Body of pancreas (tissue), 4 donors: ENCODE measurements at regions not wholly inside any gene's neighbourhood (a gene's known extent, or its start where the extent isn't known, plus 50 kb on each side); places are given as distances from the start of the nearest gene placed in this dataset.

Experiments
- CTCF ChIP-seq, 7 experiments: fragments of 450-650 bp in 4 of 7; fragments of 200-600 bp in 3 of 7; sonication (generic) in 3 of 7; IDR thresholded peaks; one replicate each; pipeline ENCODE4 v1.5.1; 2016 to 2019; ENCODE audit warnings: antibody characterized with exemption in 7 of 7
- POLR2A ChIP-seq, 3 donors: fragments of 450-650 bp; IDR thresholded peaks; one replicate each; pipeline ENCODE4 v1.6.1; 2016; ENCODE audit warnings: antibody characterized with exemption in 3 of 3, mild to moderate bottlenecking in 2 of 3

- TF ChIP-seq CTCF (IDR thresholded peaks at IDR 0.05), result no peak
- TF ChIP-seq POLR2A (IDR thresholded peaks at IDR 0.05), result no peak
Measured at GRCh38 chr4:30783751-30784150, 63.6 kb downstream of the PCDH7 start.
